Right lobe of liver (tissue), 6 donors: ENCODE measurements at regions not wholly inside any gene's neighbourhood (a gene's known extent, or its start where the extent isn't known, plus 50 kb on each side); places are given as distances from the start of the nearest gene placed in this dataset.

Experiments used
- ATAC-seq, 4 donors: fragments of 200-7000 bp; cut with Tn5 transposase; one replicate each; pipeline ENCODE4 v1.9.1; 2020; ENCODE audit warnings: mild to moderate bottlenecking in 4 of 4, moderate library complexity in 4 of 4
- DNase-seq, 3 donors: peaks; one replicate each; pipeline ENCODE4 v3.0.0-alpha.2; 2020
- H3K27ac ChIP-seq, 3 donors: fragments of 200-600 bp; one replicate each; pipeline ENCODE4 v1.8.0; 2022
- H3K27me3 ChIP-seq, 2 donors: fragments of 200-600 bp; one replicate each; pipeline ENCODE4 v1.8.0; 2022
- H3K36me3 ChIP-seq, 4 donors: fragments of 200-600 bp; sonication (generic) in 1 of 4; one replicate each; pipeline versions ENCODE4 v1.5.1 to v1.8.0; 2017 to 2022; ENCODE audit warnings: control low read depth in 1 of 4
- H3K4me1 ChIP-seq, 4 donors: fragments of 200-600 bp; sonication (generic) in 1 of 4; one replicate each; pipeline versions ENCODE4 v1.5.1 to v1.8.0; 2017 to 2022; ENCODE audit warnings: control low read depth in 1 of 4
- H3K4me3 ChIP-seq, 3 donors: fragments of 200-600 bp; one replicate each; pipeline ENCODE4 v1.8.0; 2022
- H3K9me3 ChIP-seq, 4 donors: fragments of 200-600 bp; sonication (generic) in 1 of 4; one replicate each; pipeline versions ENCODE4 v1.5.1 to v1.8.0; 2017 to 2022; ENCODE audit warnings: control low read depth in 1 of 4
- CTCF ChIP-seq, 4 donors: fragments of 200-600 bp in 3 of 4; fragments of 450-650 bp in 1 of 4; IDR thresholded peaks; one replicate each; pipeline versions ENCODE4 v1.5.1 to v1.8.0; 2016 to 2022; ENCODE audit warnings: antibody characterized with exemption in 4 of 4, mild to moderate bottlenecking in 2 of 4
- POLR2A ChIP-seq: fragments of 450-650 bp; IDR thresholded peaks from one replicate; pipeline ENCODE4 v1.6.1; 2017; ENCODE audit warnings: antibody characterized with exemption, mild to moderate bottlenecking
- WGBS: methylation state at CpG from one replicate; pipeline ENCODE4 v1.1.6; 2018; ENCODE audit warnings: low coverage, low lambda C conversion rate; ENCODE audit not compliant: insufficient coverage; ENCODE audit errors: missing lambda C conversion rate; 5-methylcytosine and 5-hydroxymethylcytosine counted together
- intact Hi-C, 2 donors: fragments of 100-400 bp; cut with DNase I; formaldehyde crosslinking; loops; one replicate each; pipeline versions ENCODE4 v1.11.2 to v1.14.1; 2022
- donor health status: DM: no; HTN: yes; CAD: no.
- donor health status: DM: no; HTN: no; CAD: no.
- donor health status: DM: no; HTN: no; CAD: no.
- donor health status: DM: no; HTN: yes; CAD: no.
- donor health status: DM: no; HTN: yes; CAD: no.

- H3K36me3 ChIP-seq: no peaks in the 10 kb centered on the region
- intact Hi-C loops: no loop called here
- H3K4me3 ChIP-seq: no peak overlapping the region
- no peak for ATAC-seq
- H3K27me3 ChIP-seq: no peaks in the 10 kb centered on the region
- TF ChIP-seq CTCF (IDR thresholded peaks at IDR 0.05): no peak
- no peak for TF ChIP-seq POLR2A
- no peaks in the 10 kb centered on the region for H3K4me1 ChIP-seq
- WGBS: 46% methylated on average over 4 of the region's 4 CpGs
- no peak overlapping the region for H3K27ac ChIP-seq
- no peak for DNase-seq
- no peaks in the 10 kb centered on the region for H3K9me3 ChIP-seq
Observed at GRCh38 chr1:87513255-87513654, 184.6 kb downstream of the LMO4 start.

GRCh38 chr1:87513966-87514660 is 185.4 kb downstream of the LMO4 start:
- Histone ChIP-seq H3K27me3 (no peaks in the 10 kb centered on the region), H3K27ac (no peak overlapping the region), H3K9me3 (no peaks in the 10 kb centered on the region), H3K36me3 (no peaks in the 10 kb centered on the region), H3K4me3 (no peak overlapping the region), H3K4me1 (no peaks in the 10 kb centered on the region)
- no peak for ATAC-seq
- TF ChIP-seq CTCF (IDR thresholded peaks at IDR 0.05) (no peak), POLR2A (no peak)
- intact Hi-C loops: no loop called here
- WGBS: 35% methylated on average over 4 of the region's 4 CpGs
- no peak for DNase-seq

GRCh38 chr1:87515781-87516180 is 187.1 kb downstream of the LMO4 start:
- TF ChIP-seq CTCF (IDR thresholded peaks at IDR 0.05) (no peak), POLR2A (no peak)
- Histone ChIP-seq H3K27me3 (no peaks in the 10 kb centered on the region), H3K9me3 (no peaks in the 10 kb centered on the region), H3K27ac (no peak overlapping the region), H3K4me1 (no peaks in the 10 kb centered on the region), H3K36me3 (no peaks in the 10 kb centered on the region), H3K4me3 (no peak overlapping the region)
- intact Hi-C loops: no loop called here
- WGBS: 78% methylated on average over 1 of the region's 1 CpG
- no peak for DNase-seq
- no peak for ATAC-seq

- intact Hi-C loops: no loop called here
- WGBS: 70% methylated on average over 2 of the region's 2 CpGs
Observed at GRCh38 chr1:87518794-87519193, 190.1 kb downstream of the LMO4 start.

More at GRCh38 chr1:87518794-87519193, 190.1 kb downstream of the LMO4 start:
- H3K9me3 ChIP-seq: no peaks in the 10 kb centered on the region
- no peak overlapping the region for H3K4me3 ChIP-seq
- no peaks in the 10 kb centered on the region for H3K27me3 ChIP-seq
- no peaks in the 10 kb centered on the region for H3K4me1 ChIP-seq
- no peaks in the 10 kb centered on the region for H3K36me3 ChIP-seq
- TF ChIP-seq CTCF (IDR thresholded peaks at IDR 0.05): no peak
- no peak for TF ChIP-seq POLR2A
- ATAC-seq (no peak), DNase-seq (no peak)
- no peak overlapping the region for H3K27ac ChIP-seq
